GM23248 (cell line): ENCODE measurements at regions not wholly inside any gene's neighbourhood (a gene's known extent, or its start where the extent isn't known, plus 50 kb on each side); places are given as distances from the start of the nearest gene placed in this dataset.

Experiments
- DNase-seq: peaks from one replicate; pipeline ENCODE4 v3.0.0-alpha.2; 2015
- H2AFZ ChIP-seq: fragments of 200-600 bp; sonication (generic); 2 replicates; pipeline ENCODE4 v1.6.1; 2016; ENCODE audit warnings: antibody characterized with exemption
- H3F3A ChIP-seq: fragments of 200-600 bp; sonication (generic); 2 replicates; pipeline ENCODE4 v1.6.1; 2016; ENCODE audit warnings: mild to moderate bottlenecking, antibody characterized with exemption, mixed run types; ENCODE audit not compliant: insufficient read depth
- H3K27ac ChIP-seq: fragments of 200-600 bp; sonication (generic); 2 replicates; pipeline ENCODE4 v1.5.1; 2016; ENCODE audit warnings: mild to moderate bottlenecking
- H3K27me3 ChIP-seq: fragments of 200-600 bp; sonication (generic); replicated peaks from 2 replicates; pipeline ENCODE4 v1.6.1; 2016; ENCODE audit warnings: mild to moderate bottlenecking; ENCODE audit not compliant: insufficient read depth
- H3K36me3 ChIP-seq: fragments of 200-600 bp; sonication (generic); 2 replicates; pipeline ENCODE4 v1.6.1; 2016; ENCODE audit warnings: low read depth, mild to moderate bottlenecking
- H3K4me1 ChIP-seq: fragments of 200-600 bp; sonication (generic); 2 replicates; pipeline ENCODE4 v1.6.1; 2016; ENCODE audit warnings: mild to moderate bottlenecking; ENCODE audit not compliant: insufficient read depth
- H3K4me2 ChIP-seq: fragments of 200-600 bp; sonication (generic); one replicate; pipeline ENCODE4 v1.6.1; 2016; ENCODE audit warnings: mild to moderate bottlenecking; ENCODE audit not compliant: unreplicated experiment
- H3K4me3 ChIP-seq: fragments of 200-600 bp; sonication (generic); 2 replicates; pipeline ENCODE4 v1.5.1; 2016; ENCODE audit warnings: mild to moderate bottlenecking
- H3K79me2 ChIP-seq: fragments of 200-600 bp; sonication (generic); 2 replicates; pipeline ENCODE4 v1.6.1; 2016; ENCODE audit warnings: mild to moderate bottlenecking; ENCODE audit not compliant: insufficient read depth
- H3K9ac ChIP-seq: fragments of 200-600 bp; sonication (generic); 2 replicates; pipeline ENCODE4 v1.6.1; 2016; ENCODE audit warnings: mild to moderate bottlenecking
- H3K9me2 ChIP-seq: fragments of 200-600 bp; sonication (generic); 2 replicates; pipeline ENCODE4 v1.6.1; 2016; ENCODE audit warnings: mixed run types, mild to moderate bottlenecking, moderate library complexity; ENCODE audit not compliant: insufficient read depth
- H3K9me3 ChIP-seq: fragments of 200-600 bp; sonication (generic); one replicate; pipeline ENCODE4 v1.6.1; 2017; ENCODE audit warnings: low read depth
- H4K20me1 ChIP-seq: fragments of 200-600 bp; sonication (generic); 2 replicates; pipeline ENCODE4 v1.6.0; 2016; ENCODE audit not compliant: insufficient read depth
- EZH2 ChIP-seq: fragments of 200-600 bp; sonication (generic); IDR thresholded peaks from 2 replicates; pipeline ENCODE4 v1.6.1; 2018; ENCODE audit warnings: antibody characterized with exemption, mild to moderate bottlenecking; ENCODE audit not compliant: insufficient read depth, poor library complexity, severe bottlenecking
- EZH2phosphoT487 ChIP-seq: fragments of 200-600 bp; sonication (generic); IDR thresholded peaks from 2 replicates; pipeline ENCODE4 v1.6.1; 2018; ENCODE audit warnings: antibody characterized with exemption, moderate library complexity, mild to moderate bottlenecking, low read depth; ENCODE audit not compliant: insufficient read depth
- WGBS, 2 experiments: methylation state at CpG; one replicate each; pipeline ENCODE4 v1.1.6; 2015 to 2017; ENCODE audit warnings: low lambda C conversion rate in 2 of 2, low coverage in 1 of 2; ENCODE audit errors: missing lambda C conversion rate in 2 of 2; 5-methylcytosine and 5-hydroxymethylcytosine counted together
- in situ Hi-C: fragments of 300-500 bp; cut with MboI; formaldehyde crosslinking; loops from 2 replicates; pipeline ENCODE4 v1.15.0; 2020

- DNase-seq = no peak
- no peaks in the 10 kb centered on the region for H3K79me2 ChIP-seq
- no peak overlapping the region for H3K9ac ChIP-seq
- no peaks in the 10 kb centered on the region for H3K27me3 ChIP-seq
- H3K4me1 ChIP-seq = peaks cover 84% of the 10 kb centered on the region
- TF ChIP-seq EZH2phosphoT487 (no peak), EZH2 (no peak)
- 85 to 90% methylated on average over 9 of the region's 9 CpGs for WGBS, 2 experiments
- no peak overlapping the region for H2AFZ ChIP-seq
- in situ Hi-C loops = no loop called here
- H3K36me3 ChIP-seq = no peaks in the 10 kb centered on the region
- H3K4me2 ChIP-seq = no peak overlapping the region
- H3K4me3 ChIP-seq = no peak overlapping the region
- H3K27ac ChIP-seq = no peak overlapping the region
- peaks cover 55% of the 10 kb centered on the region for H3F3A ChIP-seq
- H3K9me3 ChIP-seq = no peaks in the 10 kb centered on the region
- H4K20me1 ChIP-seq = no peaks in the 10 kb centered on the region
- no peaks in the 10 kb centered on the region for H3K9me2 ChIP-seq
Observed at GRCh38 chr4:74541667-74542066, 96.7 kb downstream of the AREG start.

DNA sequence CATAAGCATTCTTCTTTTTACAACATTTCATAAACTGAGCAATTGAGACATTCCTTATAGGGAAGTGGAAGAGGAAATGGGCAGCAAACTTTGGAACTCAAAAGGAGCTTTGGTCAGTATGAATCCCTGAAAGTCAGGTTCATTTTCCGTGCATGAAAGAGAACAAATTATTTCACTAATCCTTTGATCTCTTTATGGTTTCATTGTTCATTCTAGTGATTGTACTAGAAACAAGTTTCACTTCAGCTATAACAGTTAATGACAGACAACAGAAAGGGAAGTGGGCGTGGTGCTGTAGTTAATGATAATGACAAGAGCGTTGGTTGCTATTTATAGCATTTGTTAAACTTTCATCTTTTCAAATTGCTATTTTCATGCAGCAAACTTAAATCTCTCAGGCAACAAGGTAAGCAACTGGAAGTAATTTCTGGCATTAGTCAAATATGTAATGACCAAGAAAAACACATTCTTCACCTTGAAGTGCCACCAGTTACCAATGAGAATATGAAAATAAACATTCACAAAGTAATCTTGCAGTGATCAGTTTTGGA is 98.4 kb downstream of the AREG start:
- WGBS, 2 experiments = 9 to 23% methylated on average over 3 of the region's 3 CpGs
- H3K4me2 ChIP-seq = peak overlapping the region; percentile 66
- in situ Hi-C loops = no loop called here
- peak; percentile 13 for DNase-seq
- no peaks in the 10 kb centered on the region for H3K9me2 ChIP-seq
- peak overlapping the region; percentile 76 for H3K9ac ChIP-seq
- peak overlapping the region; percentile 51; the same call in 1 of the 2 replicates for H3K4me3 ChIP-seq
- peak overlapping the region; percentile 65; the same call in 1 of the 2 replicates for H2AFZ ChIP-seq
- H3K79me2 ChIP-seq = no peaks in the 10 kb centered on the region
- no peaks in the 10 kb centered on the region for H3K36me3 ChIP-seq
- no peaks in the 10 kb centered on the region for H3K27me3 ChIP-seq
- H4K20me1 ChIP-seq = no peaks in the 10 kb centered on the region
- H3K27ac ChIP-seq = peak overlapping the region; percentile 90
- TF ChIP-seq EZH2 (no peak), EZH2phosphoT487 (no peak)
- no peaks in the 10 kb centered on the region for H3K9me3 ChIP-seq
- peaks cover 55% of the 10 kb centered on the region for H3F3A ChIP-seq
- H3K4me1 ChIP-seq = peaks cover 73% of the 10 kb centered on the region

DNA sequence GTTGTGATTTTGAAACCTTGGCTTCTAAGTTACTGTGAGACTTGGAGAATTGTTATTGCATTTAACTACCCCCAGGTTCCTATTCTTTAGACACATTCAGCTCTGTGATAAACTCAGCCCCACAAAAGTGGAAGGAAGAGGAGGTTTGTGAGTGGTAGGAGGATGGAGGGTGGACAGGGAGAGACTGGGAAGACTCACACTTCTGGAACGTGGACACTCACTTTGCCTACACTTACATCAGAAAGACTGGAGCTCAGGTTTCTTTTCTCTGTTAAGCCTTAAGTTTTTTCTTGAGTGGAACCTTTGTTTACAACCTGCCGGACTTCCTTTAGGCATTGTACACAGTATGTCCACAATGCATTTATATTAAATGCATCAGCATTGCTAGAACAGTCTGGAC is 99.0 kb downstream of the AREG start:
- no peaks in the 10 kb centered on the region for H3K9me2 ChIP-seq
- peak overlapping the region; percentile 51 for H3K4me3 ChIP-seq
- H2AFZ ChIP-seq = peak overlapping the region; percentile 65
- TF ChIP-seq EZH2 (no peak), EZH2phosphoT487 (no peak)
- DNase-seq = peak; percentile 87
- in situ Hi-C loops = no loop called here
- no peaks in the 10 kb centered on the region for H3K36me3 ChIP-seq
- H3K4me2 ChIP-seq = peak overlapping the region; percentile 66
- peaks cover 67% of the 10 kb centered on the region for H3K4me1 ChIP-seq
- peaks cover 49% of the 10 kb centered on the region for H3F3A ChIP-seq
- no peaks in the 10 kb centered on the region for H4K20me1 ChIP-seq
- H3K9ac ChIP-seq = peak overlapping the region; percentile 76
- no peaks in the 10 kb centered on the region for H3K9me3 ChIP-seq
- H3K27me3 ChIP-seq = no peaks in the 10 kb centered on the region
- peak overlapping the region; percentile 90 for H3K27ac ChIP-seq
- WGBS, 2 experiments = 25 to 29% methylated on average over 2 of the region's 2 CpGs
- H3K79me2 ChIP-seq = no peaks in the 10 kb centered on the region

GRCh38 chr4:74544655-74545361 is 99.9 kb downstream of the AREG start:
- H3K9me2 ChIP-seq = no peaks in the 10 kb centered on the region
- peak; percentile 37 for DNase-seq
- no peak overlapping the region for H2AFZ ChIP-seq
- peak overlapping the region; percentile 76 for H3K9ac ChIP-seq
- no peaks in the 10 kb centered on the region for H3K9me3 ChIP-seq
- H3K4me3 ChIP-seq = peak overlapping the region; percentile 51
- peak overlapping the region; percentile 66 for H3K4me2 ChIP-seq
- peaks cover 62% of the 10 kb centered on the region for H3K4me1 ChIP-seq
- peaks cover 48% of the 10 kb centered on the region for H3F3A ChIP-seq
- in situ Hi-C loops = no loop called here
- H3K36me3 ChIP-seq = no peaks in the 10 kb centered on the region
- no peak for TF ChIP-seq EZH2phosphoT487
- TF ChIP-seq EZH2 = no peak
- H3K27me3 ChIP-seq = no peaks in the 10 kb centered on the region
- no peaks in the 10 kb centered on the region for H4K20me1 ChIP-seq
- no peaks in the 10 kb centered on the region for H3K79me2 ChIP-seq
- peak overlapping the region; percentile 90 for H3K27ac ChIP-seq
- WGBS, 2 experiments = 94 to 96% methylated on average over 1 of the region's 1 CpG
